Transverse colon (tissue), 4 donors: ENCODE measurements at regions not wholly inside any gene's neighbourhood (a gene's known extent, or its start where the extent isn't known, plus 50 kb on each side); places are given as distances from the start of the nearest gene placed in this dataset.

Experiments
- CTCF ChIP-seq, 5 experiments: fragments of 200-600 bp in 3 of 5; fragments of 450-650 bp in 2 of 5; sonication (generic) in 3 of 5; IDR thresholded peaks; 1 replicate in 2 of 5; 2 replicates in 3 of 5; pipeline ENCODE4 v1.5.1; 2016 to 2017; ENCODE audit warnings: antibody characterized with exemption in 5 of 5, inconsistent platforms in 3 of 5, mild to moderate bottlenecking in 2 of 5, moderate library complexity in 1 of 5
- POLR2A ChIP-seq: fragments of 450-650 bp; IDR thresholded peaks from one replicate; pipeline ENCODE4 v1.6.1; 2016; ENCODE audit warnings: antibody characterized with exemption, mild to moderate bottlenecking, moderate library complexity
- POLR2AphosphoS5 ChIP-seq, 3 donors: sonication (generic); formaldehyde crosslinking; IDR thresholded peaks; one replicate each; pipeline ENCODE4 v1.6.1; 2016; ENCODE audit warnings: antibody characterized with exemption in 3 of 3

GRCh38 chr3:40842714-40843113, 318.0 kb downstream of the ZNF621 start:
- TF ChIP-seq CTCF (IDR thresholded peaks at IDR 0.05) (no peak), POLR2AphosphoS5 (IDR thresholded peaks at IDR 0.05) (no peak), POLR2A (no peak)
